GM23338 (cell line): ENCODE measurements at regions not wholly inside any gene's neighbourhood (a gene's known extent, or its start where the extent isn't known, plus 50 kb on each side); places are given as distances from the start of the nearest gene placed in this dataset.

Source experiments
- ATAC-seq: fragments of 200-7000 bp; cut with Tn5 transposase; 3 replicates; pipeline ENCODE4 v1.9.1; 2020
- DNase-seq: peaks from one replicate; pipeline ENCODE4 v3.0.0-alpha.2; 2015; ENCODE audit warnings: low spot score
- H2AFZ ChIP-seq: fragments of 200-600 bp; sonication (generic); 2 replicates; pipeline ENCODE4 v1.8.0; 2016; ENCODE audit warnings: antibody characterized with exemption, mild to moderate bottlenecking, moderate library complexity
- H3F3A ChIP-seq: fragments of 200-600 bp; sonication (generic); replicated peaks from 2 replicates; pipeline ENCODE4 v1.8.0; 2017; ENCODE audit warnings: antibody characterized with exemption, mixed run types, low read depth
- H3K27ac ChIP-seq: fragments of 200-600 bp; sonication (generic); 2 replicates; pipeline ENCODE4 v1.6.1; 2016; ENCODE audit warnings: low read depth
- H3K27me3 ChIP-seq: fragments of 200-600 bp; sonication (generic); 2 replicates; pipeline ENCODE4 v1.8.0; 2016; ENCODE audit warnings: mild to moderate bottlenecking, mixed run types, moderate library complexity; ENCODE audit not compliant: insufficient read depth
- H3K36me3 ChIP-seq: fragments of 200-600 bp; sonication (generic); 2 replicates; pipeline ENCODE4 v1.8.0; 2016; ENCODE audit warnings: mild to moderate bottlenecking; ENCODE audit not compliant: insufficient read depth
- H3K4me1 ChIP-seq: fragments of 200-600 bp; sonication (generic); 2 replicates; pipeline ENCODE4 v1.8.0; 2016; ENCODE audit warnings: mild to moderate bottlenecking, moderate library complexity; ENCODE audit not compliant: insufficient read depth
- H3K4me2 ChIP-seq: fragments of 200-600 bp; sonication (generic); 2 replicates; pipeline ENCODE4 v1.7.1; 2017; ENCODE audit warnings: mixed run types
- H3K4me3 ChIP-seq: fragments of 200-600 bp; sonication (generic); 2 replicates; pipeline ENCODE4 v1.6.1; 2016; ENCODE audit warnings: mixed run types
- H3K79me2 ChIP-seq: fragments of 200-600 bp; sonication (generic); replicated peaks from 2 replicates; pipeline ENCODE4 v1.8.0; 2017; ENCODE audit warnings: mild to moderate bottlenecking; ENCODE audit not compliant: insufficient read depth
- H3K9me2 ChIP-seq: fragments of 200-600 bp; sonication (generic); 2 replicates; pipeline ENCODE4 v1.8.0; 2017; ENCODE audit not compliant: insufficient read depth
- H4K20me1 ChIP-seq: fragments of 200-600 bp; sonication (generic); replicated peaks from 2 replicates; pipeline ENCODE4 v1.8.0; 2017; ENCODE audit warnings: mild to moderate bottlenecking; ENCODE audit not compliant: insufficient read depth
- H3K27ac Mint-ChIP-seq: 2 replicates; pipeline ENCODE4 v1.8.0; 2020; ENCODE audit warnings: inconsistent platforms, mild to moderate bottlenecking, moderate library complexity, mixed read lengths
- H3K27me3 Mint-ChIP-seq: 3 replicates; pipeline ENCODE4 v1.8.0; 2022; ENCODE audit warnings: low read depth, mild to moderate bottlenecking, moderate library complexity, mixed read lengths, inconsistent platforms; ENCODE audit not compliant: insufficient read depth, poor library complexity
- H3K36me3 Mint-ChIP-seq: 3 replicates; pipeline ENCODE4 v1.8.0; 2021; ENCODE audit warnings: low read depth, mild to moderate bottlenecking, inconsistent platforms, moderate library complexity, mixed read lengths
- H3K4me1 Mint-ChIP-seq: 3 replicates; pipeline ENCODE4 v1.8.0; 2020; ENCODE audit warnings: mild to moderate bottlenecking, inconsistent platforms, mixed read lengths
- H3K4me3 Mint-ChIP-seq: 3 replicates; pipeline ENCODE4 v1.8.0; 2021; ENCODE audit warnings: moderate library complexity, mild to moderate bottlenecking, inconsistent platforms, mixed read lengths
- H3K9me3 Mint-ChIP-seq: 3 replicates; pipeline ENCODE4 v1.8.0; 2020; ENCODE audit warnings: moderate library complexity, mild to moderate bottlenecking, inconsistent platforms, mixed read lengths
- CREB1 ChIP-seq: fragments of 250-450 bp; sonication (Bioruptor Pico); IDR thresholded peaks from 2 replicates; pipeline ENCODE4 v1.5.0; 2020; ENCODE audit warnings: low read depth, mild to moderate bottlenecking, moderate library complexity
- EZH2 ChIP-seq: fragments of 200-600 bp; sonication (generic); IDR thresholded peaks from one replicate; pipeline ENCODE4 v1.8.0; 2017; ENCODE audit warnings: antibody characterized with exemption, mild to moderate bottlenecking, low read depth; ENCODE audit not compliant: unreplicated experiment
- EZH2phosphoT487 ChIP-seq: fragments of 200-600 bp; sonication (generic); IDR thresholded peaks from one replicate; pipeline ENCODE4 v1.8.1; 2018; ENCODE audit warnings: antibody characterized with exemption; ENCODE audit not compliant: unreplicated experiment
- JUNB ChIP-seq: IDR thresholded peaks from one replicate; pipeline ENCODE4 v1.6.1; 2016; ENCODE audit warnings: antibody characterized with exemption; ENCODE audit not compliant: unreplicated experiment
- NANOG ChIP-seq: IDR thresholded peaks from 2 replicates; pipeline ENCODE4 v1.6.1; 2016; ENCODE audit warnings: antibody characterized with exemption, borderline replicate concordance
- STAT1 ChIP-seq: IDR thresholded peaks from one replicate; pipeline ENCODE4 v1.6.1; 2016; ENCODE audit warnings: antibody characterized with exemption; ENCODE audit not compliant: unreplicated experiment
- ZNF114 ChIP-seq: fragments of 250-450 bp; sonication (Bioruptor Pico); IDR thresholded peaks from 2 replicates; pipeline ENCODE4 v1.5.0; 2020; ENCODE audit warnings: mild to moderate bottlenecking, moderate library complexity
- ZNF331 ChIP-seq: fragments of 250-450 bp; sonication (Bioruptor Pico); IDR thresholded peaks from 2 replicates; pipeline ENCODE4 v1.5.0; 2020; ENCODE audit warnings: low read depth, mild to moderate bottlenecking, moderate library complexity
- TF ChIP-seq, protein P1 (sequence below): IDR thresholded peaks from 2 replicates; pipeline ENCODE4 v1.6.1; 2016; ENCODE audit warnings: antibody characterized with exemption
- TF ChIP-seq, protein P2 (sequence below), 2 experiments: fragments of 200-600 bp in 1 of 2; sonication (generic) in 1 of 2; conservative IDR thresholded peaks; 2 replicates each; pipeline versions ENCODE4 v1.5.1 to v1.6.1; 2016 to 2017; ENCODE audit warnings: antibody characterized with exemption in 2 of 2, low read depth in 2 of 2, mild to moderate bottlenecking in 2 of 2, moderate library complexity in 1 of 2
- TF ChIP-seq, protein P3 (sequence below): IDR thresholded peaks from one replicate; pipeline ENCODE4 v1.6.1; 2018; ENCODE audit warnings: antibody characterized with exemption; ENCODE audit not compliant: unreplicated experiment

DNA sequence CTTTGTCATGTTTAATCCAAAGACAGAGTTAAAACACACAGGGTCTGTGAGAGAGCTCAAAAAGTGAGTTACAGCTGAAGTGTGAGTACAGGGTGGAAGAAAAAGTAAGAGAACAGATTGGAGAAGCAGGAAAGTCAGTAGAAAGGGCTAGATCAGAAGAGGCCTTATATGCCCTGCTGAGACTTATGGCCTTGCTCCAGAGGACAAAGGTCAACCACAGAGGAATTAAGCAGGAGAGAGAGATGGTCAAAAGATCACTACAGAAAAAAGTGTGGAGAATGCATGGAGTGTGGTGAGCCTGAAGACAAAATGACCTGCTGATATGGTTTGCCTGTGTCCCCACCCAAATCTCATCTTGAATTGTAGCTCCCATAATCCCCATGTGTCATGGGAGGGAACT is 213.8 kb downstream of the NEBL start (continued):
- TF ChIP-seq, protein P1, sequence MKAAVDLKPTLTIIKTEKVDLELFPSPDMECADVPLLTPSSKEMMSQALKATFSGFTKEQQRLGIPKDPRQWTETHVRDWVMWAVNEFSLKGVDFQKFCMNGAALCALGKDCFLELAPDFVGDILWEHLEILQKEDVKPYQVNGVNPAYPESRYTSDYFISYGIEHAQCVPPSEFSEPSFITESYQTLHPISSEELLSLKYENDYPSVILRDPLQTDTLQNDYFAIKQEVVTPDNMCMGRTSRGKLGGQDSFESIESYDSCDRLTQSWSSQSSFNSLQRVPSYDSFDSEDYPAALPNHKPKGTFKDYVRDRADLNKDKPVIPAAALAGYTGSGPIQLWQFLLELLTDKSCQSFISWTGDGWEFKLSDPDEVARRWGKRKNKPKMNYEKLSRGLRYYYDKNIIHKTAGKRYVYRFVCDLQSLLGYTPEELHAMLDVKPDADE: no peak
- TF ChIP-seq STAT1 (no peak), JUNB (no peak), ZNF331 (CRISPR knock-in tag) (no peak)

DNA sequence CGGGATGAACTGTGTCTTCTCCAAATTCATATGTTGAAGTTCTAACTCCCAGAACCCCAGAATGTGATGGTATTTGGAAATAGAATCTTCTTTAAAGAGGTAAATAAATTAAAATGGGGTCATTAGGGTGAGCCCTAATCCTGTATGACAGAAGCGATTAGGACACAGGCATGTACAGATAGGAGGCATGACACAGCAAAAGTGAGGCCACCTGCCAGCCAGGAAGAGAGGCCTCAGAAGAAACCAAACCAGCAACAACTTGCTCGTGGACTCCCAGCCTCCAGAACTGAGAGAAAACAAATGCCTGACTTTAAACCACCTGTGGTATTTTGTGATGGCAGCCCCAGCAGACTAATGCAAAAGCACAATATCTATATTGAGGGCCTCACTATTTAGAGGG is 214.3 kb downstream of the NEBL start:
- Histone ChIP-seq H4K20me1 (no peaks in the 10 kb centered on the region), H3K27ac (no peak overlapping the region), H2AFZ (no peak overlapping the region), H3K36me3 (0 out of 2 replicates have a peak, but pooled peaks cover 2% of the 10 kb centered on the region), H3K27me3 (no peaks in the 10 kb centered on the region), H3F3A (no peaks in the 10 kb centered on the region), H3K4me1 (peaks cover 3% of the 10 kb centered on the region; the same call in 1 of the 2 replicates), H3K79me2 (no peaks in the 10 kb centered on the region), H3K4me2 (no peak overlapping the region), H3K9me2 (peaks cover 8% of the 10 kb centered on the region; the same call in 1 of the 2 replicates), H3K4me3 (no peak overlapping the region)
- Mint-ChIP-seq H3K9me3 (peaks cover 3% of the 10 kb centered on the region; the same call in 2 of the 3 replicates), H3K4me1 (peaks cover 7% of the 10 kb centered on the region), H3K27ac (no peak overlapping the region), H3K27me3 (peaks cover 2% of the 10 kb centered on the region), H3K4me3 (no peak overlapping the region), H3K36me3 (peaks cover 3% of the 10 kb centered on the region; the same call in 1 of the 3 replicates)
- ATAC-seq (no peak), DNase-seq (no peak)
- TF ChIP-seq ZNF114 (no peak), JUNB (no peak), EZH2phosphoT487 (no peak), CREB1 (CRISPR knock-in tag) (no peak), NANOG (no peak), STAT1 (no peak), EZH2 (no peak), ZNF331 (CRISPR knock-in tag) (no peak)
- TF ChIP-seq, protein P2, sequence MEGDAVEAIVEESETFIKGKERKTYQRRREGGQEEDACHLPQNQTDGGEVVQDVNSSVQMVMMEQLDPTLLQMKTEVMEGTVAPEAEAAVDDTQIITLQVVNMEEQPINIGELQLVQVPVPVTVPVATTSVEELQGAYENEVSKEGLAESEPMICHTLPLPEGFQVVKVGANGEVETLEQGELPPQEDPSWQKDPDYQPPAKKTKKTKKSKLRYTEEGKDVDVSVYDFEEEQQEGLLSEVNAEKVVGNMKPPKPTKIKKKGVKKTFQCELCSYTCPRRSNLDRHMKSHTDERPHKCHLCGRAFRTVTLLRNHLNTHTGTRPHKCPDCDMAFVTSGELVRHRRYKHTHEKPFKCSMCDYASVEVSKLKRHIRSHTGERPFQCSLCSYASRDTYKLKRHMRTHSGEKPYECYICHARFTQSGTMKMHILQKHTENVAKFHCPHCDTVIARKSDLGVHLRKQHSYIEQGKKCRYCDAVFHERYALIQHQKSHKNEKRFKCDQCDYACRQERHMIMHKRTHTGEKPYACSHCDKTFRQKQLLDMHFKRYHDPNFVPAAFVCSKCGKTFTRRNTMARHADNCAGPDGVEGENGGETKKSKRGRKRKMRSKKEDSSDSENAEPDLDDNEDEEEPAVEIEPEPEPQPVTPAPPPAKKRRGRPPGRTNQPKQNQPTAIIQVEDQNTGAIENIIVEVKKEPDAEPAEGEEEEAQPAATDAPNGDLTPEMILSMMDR (conservative IDR thresholded peaks at IDR 0.05; ENCODE audit: low read depth in 2 of 2): no peak
- TF ChIP-seq, protein P1: no peak
- TF ChIP-seq, protein P3, sequence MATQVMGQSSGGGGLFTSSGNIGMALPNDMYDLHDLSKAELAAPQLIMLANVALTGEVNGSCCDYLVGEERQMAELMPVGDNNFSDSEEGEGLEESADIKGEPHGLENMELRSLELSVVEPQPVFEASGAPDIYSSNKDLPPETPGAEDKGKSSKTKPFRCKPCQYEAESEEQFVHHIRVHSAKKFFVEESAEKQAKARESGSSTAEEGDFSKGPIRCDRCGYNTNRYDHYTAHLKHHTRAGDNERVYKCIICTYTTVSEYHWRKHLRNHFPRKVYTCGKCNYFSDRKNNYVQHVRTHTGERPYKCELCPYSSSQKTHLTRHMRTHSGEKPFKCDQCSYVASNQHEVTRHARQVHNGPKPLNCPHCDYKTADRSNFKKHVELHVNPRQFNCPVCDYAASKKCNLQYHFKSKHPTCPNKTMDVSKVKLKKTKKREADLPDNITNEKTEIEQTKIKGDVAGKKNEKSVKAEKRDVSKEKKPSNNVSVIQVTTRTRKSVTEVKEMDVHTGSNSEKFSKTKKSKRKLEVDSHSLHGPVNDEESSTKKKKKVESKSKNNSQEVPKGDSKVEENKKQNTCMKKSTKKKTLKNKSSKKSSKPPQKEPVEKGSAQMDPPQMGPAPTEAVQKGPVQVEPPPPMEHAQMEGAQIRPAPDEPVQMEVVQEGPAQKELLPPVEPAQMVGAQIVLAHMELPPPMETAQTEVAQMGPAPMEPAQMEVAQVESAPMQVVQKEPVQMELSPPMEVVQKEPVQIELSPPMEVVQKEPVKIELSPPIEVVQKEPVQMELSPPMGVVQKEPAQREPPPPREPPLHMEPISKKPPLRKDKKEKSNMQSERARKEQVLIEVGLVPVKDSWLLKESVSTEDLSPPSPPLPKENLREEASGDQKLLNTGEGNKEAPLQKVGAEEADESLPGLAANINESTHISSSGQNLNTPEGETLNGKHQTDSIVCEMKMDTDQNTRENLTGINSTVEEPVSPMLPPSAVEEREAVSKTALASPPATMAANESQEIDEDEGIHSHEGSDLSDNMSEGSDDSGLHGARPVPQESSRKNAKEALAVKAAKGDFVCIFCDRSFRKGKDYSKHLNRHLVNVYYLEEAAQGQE: no peak
